ENCODE measurements at regions not wholly inside any gene's neighbourhood (a gene's known extent, or its start where the extent isn't known, plus 50 kb on each side); places are given as distances from the start of the nearest gene placed in this dataset.

- TF ChIP-seq CCNT2 (IDR thresholded peaks at IDR 0.05; ENCODE audit: borderline replicate concordance, extremely low read depth, insufficient read length, low read depth, low read length) = no peak
- no peak for TF ChIP-seq DDX20 (tag; IDR thresholded peaks at IDR 0.05; ENCODE audit: low read depth)
- no peak for TF ChIP-seq FOXK1 (CRISPR knock-in tag; IDR thresholded peaks at IDR 0.05; ENCODE audit: borderline replicate concordance)
- no peak for TF ChIP-seq FOS (IDR thresholded peaks at IDR 0.05; ENCODE audit: extremely low read depth, insufficient read length)
- no peak for TF ChIP-seq ARID1B (IDR thresholded peaks at IDR 0.05)
- no peak for TF ChIP-seq TFAP4 (CRISPR knock-in tag; IDR thresholded peaks at IDR 0.05; ENCODE audit: borderline replicate concordance)
- TF ChIP-seq NFIX (CRISPR knock-in tag; IDR thresholded peaks at IDR 0.05; ENCODE audit: low read depth) = no peak
- TF ChIP-seq PHF8 (IDR thresholded peaks at IDR 0.05; ENCODE audit: borderline replicate concordance, low read length) = no peak
- TF ChIP-seq C11orf30 (IDR thresholded peaks at IDR 0.05; ENCODE audit: low read depth) = no peak
- TF ChIP-seq ETV1 (tag; conservative IDR thresholded peaks at IDR 0.05; ENCODE audit: low read depth) = no peak
These were observed 685.6 kb upstream of the NXPH2 start (continued) for GRCh38 chr2:139465789-139466188.

GRCh38 chr2:139457873-139458272 lies 677.7 kb upstream of the NXPH2 start:
- no peaks in the 10 kb centered on the region for H3K4me1 ChIP-seq (replicated peaks in 1 of 2; ENCODE audit: control insufficient read depth in 2 of 2, insufficient read depth in 2 of 2, low read length in 2 of 2)
- in situ Hi-C loops (cut with MboI) = no loop called here
- no peak overlapping the region for H2AFZ ChIP-seq (ENCODE audit: low read depth, low read length)
- H3K9ac ChIP-seq (ENCODE audit: insufficient read depth in 1 of 2, low read depth in 2 of 2, low read length in 2 of 2) = no peak overlapping the region
- H3K9me1 ChIP-seq (ENCODE audit: control insufficient read depth, insufficient read depth, low read length) = no peaks in the 10 kb centered on the region
- ATAC-seq (no peak), FAIRE-seq (no peak), DNase-seq (ENCODE audit: extremely low read depth in 1 of 4, low spot score in 3 of 4) (no peak)
- ChIA-PET CTCF (ENCODE audit: low intra/inter-chr PET ratio) (no interaction called here), POLR2A (no interaction called here)
- H4K20me1 ChIP-seq (replicated peaks; ENCODE audit: control insufficient read depth, insufficient read depth, low read length) = no peaks in the 10 kb centered on the region
- H3K27me3 ChIP-seq (ENCODE audit: control insufficient read depth in 2 of 2, insufficient read depth in 2 of 2, low read length in 2 of 2) = no peaks in the 10 kb centered on the region
- H3K27ac ChIP-seq (ENCODE audit: extremely low read depth, low read depth, low read length) = no peak overlapping the region
- intact Hi-C loops (cut with micrococcal nuclease) = no loop called here
- no TSS peak for BruUV-seq (replicated peaks)
- no peak overlapping the region for H3K4me2 ChIP-seq (ENCODE audit: insufficient read depth, low read length)
- 28% methylated on average over 5 of the region's 5 CpGs for WGBS (ENCODE audit: insufficient coverage, low coverage, missing lambda C conversion rate)
- no peaks in the 10 kb centered on the region for H3K9me3 ChIP-seq (replicated peaks; ENCODE audit: control insufficient read depth, insufficient read depth, low read depth, low read length)
- H3K4me3 ChIP-seq = no peak overlapping the region
- no peaks in the 10 kb centered on the region for H3K36me3 ChIP-seq (ENCODE audit: control insufficient read depth, insufficient read depth, low read length)
- H3K79me2 ChIP-seq (ENCODE audit: control insufficient read depth, insufficient read depth, low read length) = no peaks in the 10 kb centered on the region; the same call in 1 of the 3 replicates
- TF ChIP-seq, protein P1, sequence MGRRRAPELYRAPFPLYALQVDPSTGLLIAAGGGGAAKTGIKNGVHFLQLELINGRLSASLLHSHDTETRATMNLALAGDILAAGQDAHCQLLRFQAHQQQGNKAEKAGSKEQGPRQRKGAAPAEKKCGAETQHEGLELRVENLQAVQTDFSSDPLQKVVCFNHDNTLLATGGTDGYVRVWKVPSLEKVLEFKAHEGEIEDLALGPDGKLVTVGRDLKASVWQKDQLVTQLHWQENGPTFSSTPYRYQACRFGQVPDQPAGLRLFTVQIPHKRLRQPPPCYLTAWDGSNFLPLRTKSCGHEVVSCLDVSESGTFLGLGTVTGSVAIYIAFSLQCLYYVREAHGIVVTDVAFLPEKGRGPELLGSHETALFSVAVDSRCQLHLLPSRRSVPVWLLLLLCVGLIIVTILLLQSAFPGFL (CRISPR knock-in tag; IDR thresholded peaks at IDR 0.05) = no peak
- no peak for TF ChIP-seq SP1 (CRISPR knock-in tag; IDR thresholded peaks at IDR 0.05)
- TF ChIP-seq, protein P2, sequence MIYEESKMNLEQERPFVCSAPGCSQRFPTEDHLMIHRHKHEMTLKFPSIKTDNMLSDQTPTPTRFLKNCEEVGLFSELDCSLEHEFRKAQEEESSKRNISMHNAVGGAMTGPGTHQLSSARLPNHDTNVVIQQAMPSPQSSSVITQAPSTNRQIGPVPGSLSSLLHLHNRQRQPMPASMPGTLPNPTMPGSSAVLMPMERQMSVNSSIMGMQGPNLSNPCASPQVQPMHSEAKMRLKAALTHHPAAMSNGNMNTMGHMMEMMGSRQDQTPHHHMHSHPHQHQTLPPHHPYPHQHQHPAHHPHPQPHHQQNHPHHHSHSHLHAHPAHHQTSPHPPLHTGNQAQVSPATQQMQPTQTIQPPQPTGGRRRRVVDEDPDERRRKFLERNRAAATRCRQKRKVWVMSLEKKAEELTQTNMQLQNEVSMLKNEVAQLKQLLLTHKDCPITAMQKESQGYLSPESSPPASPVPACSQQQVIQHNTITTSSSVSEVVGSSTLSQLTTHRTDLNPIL (CRISPR knock-in tag; IDR thresholded peaks at IDR 0.05) = no peak
- TF ChIP-seq, protein P3, sequence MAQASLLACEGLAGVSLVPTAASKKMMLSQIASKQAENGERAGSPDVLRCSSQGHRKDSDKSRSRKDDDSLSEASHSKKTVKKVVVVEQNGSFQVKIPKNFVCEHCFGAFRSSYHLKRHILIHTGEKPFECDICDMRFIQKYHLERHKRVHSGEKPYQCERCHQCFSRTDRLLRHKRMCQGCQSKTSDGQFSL (CRISPR knock-in tag; IDR thresholded peaks at IDR 0.05) = no peak
- TF ChIP-seq, protein P3 (tag; IDR thresholded peaks at IDR 0.05) = no peak
- TF ChIP-seq, protein P4, sequence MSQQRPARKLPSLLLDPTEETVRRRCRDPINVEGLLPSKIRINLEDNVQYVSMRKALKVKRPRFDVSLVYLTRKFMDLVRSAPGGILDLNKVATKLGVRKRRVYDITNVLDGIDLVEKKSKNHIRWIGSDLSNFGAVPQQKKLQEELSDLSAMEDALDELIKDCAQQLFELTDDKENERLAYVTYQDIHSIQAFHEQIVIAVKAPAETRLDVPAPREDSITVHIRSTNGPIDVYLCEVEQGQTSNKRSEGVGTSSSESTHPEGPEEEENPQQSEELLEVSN (IDR thresholded peaks at IDR 0.05; ENCODE audit: borderline replicate concordance in 1 of 2, extremely low read depth in 1 of 2, insufficient read depth in 1 of 2, insufficient read length in 1 of 2, low read depth in 1 of 2, low read length in 1 of 2, poor library complexity in 1 of 2, severe bottlenecking in 1 of 2) = no peak
